Neural cell (in vitro differentiated cells): ENCODE measurements at regions not wholly inside any gene's neighbourhood (a gene's known extent, or its start where the extent isn't known, plus 50 kb on each side); places are given as distances from the start of the nearest gene placed in this dataset.

Experiments used
- H2AFZ ChIP-seq: fragments of 200-600, 300-800 bp; sonication (generic), shearing (Covaris generic); 2 replicates; pipeline ENCODE4 v1.6.0; 2014; ENCODE audit warnings: low read depth, mild to moderate bottlenecking, antibody characterized with exemption, low read length, moderate library complexity
- H3F3A ChIP-seq: fragments of 200-600 bp; shearing (Covaris generic); 2 replicates; pipeline ENCODE4 v1.6.1; 2016; ENCODE audit warnings: mild to moderate bottlenecking, moderate library complexity, mixed read lengths, antibody characterized with exemption, low read length; ENCODE audit not compliant: insufficient read depth, poor library complexity, severe bottlenecking
- H3K27ac ChIP-seq: fragments of 200-600, 300-800 bp; sonication (generic), shearing (Covaris generic); 2 replicates; pipeline ENCODE4 v1.5.1; 2014; ENCODE audit warnings: mild to moderate bottlenecking, low read length, moderate library complexity
- H3K27me3 ChIP-seq: fragments of 300-800, 200-600 bp; sonication (generic), shearing (Covaris generic); 2 replicates; pipeline ENCODE4 v1.6.0; 2014; ENCODE audit warnings: mild to moderate bottlenecking, low read depth, low read length, moderate library complexity; ENCODE audit not compliant: insufficient read depth
- H3K36me3 ChIP-seq: fragments of 300-800, 200-600 bp; sonication (generic), shearing (Covaris generic); 2 replicates; pipeline ENCODE4 v1.5.1; 2014; ENCODE audit warnings: mild to moderate bottlenecking, antibody characterized with exemption, low read length, moderate library complexity; ENCODE audit not compliant: insufficient read depth
- H3K4me2 ChIP-seq: fragments of 300-800, 200-600 bp; sonication (generic), shearing (Covaris generic); 2 replicates; pipeline ENCODE4 v1.6.0; 2014; ENCODE audit warnings: mild to moderate bottlenecking, low read length
- H3K4me3 ChIP-seq: fragments of 300-800, 200-600 bp; sonication (generic), shearing (Covaris generic); 2 replicates; pipeline ENCODE4 v1.5.1; 2014; ENCODE audit warnings: mild to moderate bottlenecking, low read length, moderate library complexity
- H3K79me2 ChIP-seq: fragments of 200-600 bp; shearing (Covaris generic); replicated peaks from 2 replicates; pipeline ENCODE4 v1.6.0; 2014; ENCODE audit warnings: mild to moderate bottlenecking, low read length, moderate library complexity; ENCODE audit not compliant: insufficient read depth
- H3K9ac ChIP-seq: fragments of 300-800, 200-600 bp; sonication (generic), shearing (Covaris generic); 2 replicates; pipeline ENCODE4 v1.6.1; 2016; ENCODE audit warnings: mild to moderate bottlenecking, low read length, mixed read lengths
- H3K9me2 ChIP-seq: fragments of 200-600 bp; shearing (Covaris generic); 2 replicates; pipeline ENCODE4 v1.6.1; 2016; ENCODE audit warnings: mild to moderate bottlenecking, low read length, mixed read lengths; ENCODE audit not compliant: insufficient read depth
- H3K9me3 ChIP-seq: fragments of 200-600, 300-800 bp; sonication (generic), shearing (Covaris generic); 2 replicates; pipeline ENCODE4 v1.6.1; 2016; ENCODE audit warnings: mild to moderate bottlenecking, mixed run types, low read length, moderate library complexity, mixed read lengths
- H4K20me1 ChIP-seq: fragments of 200-600 bp; shearing (Covaris generic); 2 replicates; pipeline ENCODE4 v1.6.1; 2016; ENCODE audit warnings: mild to moderate bottlenecking, mixed run types; ENCODE audit not compliant: insufficient read depth
- EP300 ChIP-seq: fragments of 450-650 bp; conservative IDR thresholded peaks from 2 replicates; pipeline ENCODE4 v1.6.1; 2014; ENCODE audit warnings: antibody characterized with exemption, mild to moderate bottlenecking, moderate library complexity; ENCODE audit not compliant: poor library complexity, severe bottlenecking
- EZH2 ChIP-seq: fragments of 200-600, 300-800 bp; shearing (Covaris generic), sonication (generic); IDR thresholded peaks from 2 replicates; pipeline ENCODE4 v1.6.1; 2014; ENCODE audit warnings: antibody characterized with exemption, low read length, borderline replicate concordance, mild to moderate bottlenecking; ENCODE audit not compliant: insufficient read depth, poor library complexity, severe bottlenecking
- MXI1 ChIP-seq: fragments of 450-650 bp; conservative IDR thresholded peaks from 2 replicates; pipeline ENCODE4 v1.6.1; 2014; ENCODE audit warnings: antibody characterized with exemption, mild to moderate bottlenecking; ENCODE audit not compliant: poor library complexity, severe bottlenecking
- POLR2AphosphoS5 ChIP-seq: IDR thresholded peaks from 2 replicates; pipeline ENCODE4 v1.6.1; 2012
- RAD21 ChIP-seq: fragments of 450-650 bp; conservative IDR thresholded peaks from 2 replicates; pipeline ENCODE4 v1.6.1; 2014; ENCODE audit warnings: antibody characterized with exemption, mild to moderate bottlenecking, moderate library complexity
- REST ChIP-seq: IDR thresholded peaks from 2 replicates; pipeline ENCODE4 v1.6.1; 2012; ENCODE audit warnings: borderline replicate concordance
- SMC3 ChIP-seq: fragments of 450-650 bp; conservative IDR thresholded peaks from 2 replicates; pipeline ENCODE4 v1.6.1; 2014; ENCODE audit warnings: antibody characterized with exemption, mild to moderate bottlenecking, moderate library complexity; ENCODE audit not compliant: poor library complexity
- TAF1 ChIP-seq: IDR thresholded peaks from 2 replicates; pipeline ENCODE4 v1.6.1; 2012; ENCODE audit warnings: low read depth
- TF ChIP-seq, protein P1 (sequence below): fragments of 450-650 bp; IDR thresholded peaks from 2 replicates; pipeline ENCODE4 v1.5.1; 2014; ENCODE audit warnings: antibody characterized with exemption, mild to moderate bottlenecking, moderate library complexity; ENCODE audit not compliant: poor library complexity, severe bottlenecking

GRCh38 chr5:4855036-4855435 lies 285.1 kb upstream of the ADAMTS16 start:
- H4K20me1 ChIP-seq: no peaks in the 10 kb centered on the region
- no peak overlapping the region for H2AFZ ChIP-seq
- H3K4me3 ChIP-seq: no peak overlapping the region
- no peak for TF ChIP-seq RAD21
- no peak for TF ChIP-seq EZH2
- TF ChIP-seq TAF1: no peak
- TF ChIP-seq REST: no peak
- no peak for TF ChIP-seq EP300
- no peak for TF ChIP-seq MXI1
- TF ChIP-seq, protein P1, sequence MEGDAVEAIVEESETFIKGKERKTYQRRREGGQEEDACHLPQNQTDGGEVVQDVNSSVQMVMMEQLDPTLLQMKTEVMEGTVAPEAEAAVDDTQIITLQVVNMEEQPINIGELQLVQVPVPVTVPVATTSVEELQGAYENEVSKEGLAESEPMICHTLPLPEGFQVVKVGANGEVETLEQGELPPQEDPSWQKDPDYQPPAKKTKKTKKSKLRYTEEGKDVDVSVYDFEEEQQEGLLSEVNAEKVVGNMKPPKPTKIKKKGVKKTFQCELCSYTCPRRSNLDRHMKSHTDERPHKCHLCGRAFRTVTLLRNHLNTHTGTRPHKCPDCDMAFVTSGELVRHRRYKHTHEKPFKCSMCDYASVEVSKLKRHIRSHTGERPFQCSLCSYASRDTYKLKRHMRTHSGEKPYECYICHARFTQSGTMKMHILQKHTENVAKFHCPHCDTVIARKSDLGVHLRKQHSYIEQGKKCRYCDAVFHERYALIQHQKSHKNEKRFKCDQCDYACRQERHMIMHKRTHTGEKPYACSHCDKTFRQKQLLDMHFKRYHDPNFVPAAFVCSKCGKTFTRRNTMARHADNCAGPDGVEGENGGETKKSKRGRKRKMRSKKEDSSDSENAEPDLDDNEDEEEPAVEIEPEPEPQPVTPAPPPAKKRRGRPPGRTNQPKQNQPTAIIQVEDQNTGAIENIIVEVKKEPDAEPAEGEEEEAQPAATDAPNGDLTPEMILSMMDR: no peak
- TF ChIP-seq POLR2AphosphoS5: no peak
- no peak for TF ChIP-seq SMC3
- no peak overlapping the region for H3K27ac ChIP-seq
- no peaks in the 10 kb centered on the region for H3K36me3 ChIP-seq
- no peaks in the 10 kb centered on the region for H3F3A ChIP-seq
- no peaks in the 10 kb centered on the region for H3K9me2 ChIP-seq
- H3K4me2 ChIP-seq: no peak overlapping the region
- no peaks in the 10 kb centered on the region for H3K27me3 ChIP-seq
- no peaks in the 10 kb centered on the region for H3K79me2 ChIP-seq
- H3K9me3 ChIP-seq: no peaks in the 10 kb centered on the region
- H3K9ac ChIP-seq: no peak overlapping the region

DNA sequence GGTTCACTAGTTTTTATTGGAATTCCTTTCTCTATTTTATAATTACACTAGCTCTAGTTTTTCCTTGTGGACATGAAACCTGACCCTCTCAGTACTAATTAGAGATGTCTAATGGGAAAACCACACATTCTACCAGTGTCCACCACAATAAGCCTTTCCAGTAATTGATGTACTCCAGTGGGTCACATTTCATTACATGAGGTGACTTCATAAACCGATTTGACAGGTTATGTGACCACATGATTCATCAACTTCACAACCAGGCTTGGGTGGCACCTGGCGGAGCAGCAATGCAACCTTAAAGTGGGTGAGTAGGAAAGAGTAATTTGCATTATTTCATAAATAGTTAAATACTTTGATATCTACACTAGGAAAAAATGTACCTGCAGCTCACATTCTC lies 284.2 kb upstream of the ADAMTS16 start:
- H3K9ac ChIP-seq: no peak overlapping the region
- no peaks in the 10 kb centered on the region for H4K20me1 ChIP-seq
- H3K4me2 ChIP-seq: no peak overlapping the region
- H3K36me3 ChIP-seq: no peaks in the 10 kb centered on the region
- no peak overlapping the region for H3K27ac ChIP-seq
- H3K9me2 ChIP-seq: no peaks in the 10 kb centered on the region
- no peak overlapping the region for H2AFZ ChIP-seq
- H3F3A ChIP-seq: no peaks in the 10 kb centered on the region
- no peaks in the 10 kb centered on the region for H3K27me3 ChIP-seq
- H3K9me3 ChIP-seq: no peaks in the 10 kb centered on the region
- H3K4me3 ChIP-seq: no peak overlapping the region
- no peak for TF ChIP-seq RAD21
- no peak for TF ChIP-seq MXI1
- TF ChIP-seq EP300: no peak
- no peak for TF ChIP-seq POLR2AphosphoS5
- no peaks in the 10 kb centered on the region for H3K79me2 ChIP-seq

DNA sequence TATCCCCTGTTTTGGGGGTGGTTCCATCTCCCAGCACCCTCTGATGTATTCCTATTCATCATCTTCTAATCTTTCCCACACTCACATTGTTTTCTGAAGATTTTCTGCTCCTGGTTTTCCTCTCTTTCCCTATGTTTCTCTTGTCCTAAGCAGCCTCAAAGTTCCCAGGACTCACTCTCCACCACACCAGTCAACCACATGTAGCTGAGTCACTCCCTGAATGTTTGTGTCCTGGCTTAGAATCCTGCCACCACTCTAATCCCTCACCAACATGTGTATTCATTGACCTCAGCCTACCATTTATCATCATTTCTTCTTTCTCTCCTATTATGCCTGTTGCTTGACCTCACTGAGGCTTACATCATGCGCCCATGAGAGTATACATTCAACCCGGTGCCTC lies 282.4 kb upstream of the ADAMTS16 start:
- no peaks in the 10 kb centered on the region for H3F3A ChIP-seq
- no peak overlapping the region for H3K4me3 ChIP-seq
- H4K20me1 ChIP-seq: no peaks in the 10 kb centered on the region
- no peaks in the 10 kb centered on the region for H3K36me3 ChIP-seq
- H2AFZ ChIP-seq: no peak overlapping the region
- no peak overlapping the region for H3K4me2 ChIP-seq
- TF ChIP-seq EZH2: no peak
- no peak for TF ChIP-seq SMC3
- TF ChIP-seq POLR2AphosphoS5: no peak
- no peak for TF ChIP-seq TAF1
- no peak for TF ChIP-seq EP300
- no peak for TF ChIP-seq RAD21
- TF ChIP-seq REST: no peak
- TF ChIP-seq, protein P1: no peak
- no peak for TF ChIP-seq MXI1
- H3K9me2 ChIP-seq: no peaks in the 10 kb centered on the region
- no peak overlapping the region for H3K9ac ChIP-seq
- H3K9me3 ChIP-seq: no peaks in the 10 kb centered on the region
- no peaks in the 10 kb centered on the region for H3K27me3 ChIP-seq
- no peaks in the 10 kb centered on the region for H3K79me2 ChIP-seq
- H3K27ac ChIP-seq: no peak overlapping the region
